ENCODE measurements at regions not wholly inside any gene's neighbourhood (a gene's known extent, or its start where the extent isn't known, plus 50 kb on each side); places are given as distances from the start of the nearest gene placed in this dataset.

DNA sequence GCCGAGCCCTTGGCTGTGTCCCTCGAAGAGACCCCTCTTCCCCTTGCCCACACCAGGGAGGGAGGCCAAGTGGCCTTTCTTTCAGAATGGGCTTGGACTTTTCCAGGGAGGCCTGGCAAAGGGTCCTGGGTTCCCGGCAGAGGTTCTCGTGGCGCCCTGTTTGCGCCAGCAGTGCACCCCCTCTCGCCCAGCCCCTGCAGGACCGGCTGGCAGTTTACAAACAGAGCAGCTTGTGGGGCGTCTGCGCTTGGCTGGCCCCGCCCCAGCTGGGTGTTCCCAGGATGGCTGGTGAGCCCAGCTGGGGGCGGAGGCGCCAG, 137.8 kb upstream of the CIBAR2 start:
- TF ChIP-seq, protein P1, sequence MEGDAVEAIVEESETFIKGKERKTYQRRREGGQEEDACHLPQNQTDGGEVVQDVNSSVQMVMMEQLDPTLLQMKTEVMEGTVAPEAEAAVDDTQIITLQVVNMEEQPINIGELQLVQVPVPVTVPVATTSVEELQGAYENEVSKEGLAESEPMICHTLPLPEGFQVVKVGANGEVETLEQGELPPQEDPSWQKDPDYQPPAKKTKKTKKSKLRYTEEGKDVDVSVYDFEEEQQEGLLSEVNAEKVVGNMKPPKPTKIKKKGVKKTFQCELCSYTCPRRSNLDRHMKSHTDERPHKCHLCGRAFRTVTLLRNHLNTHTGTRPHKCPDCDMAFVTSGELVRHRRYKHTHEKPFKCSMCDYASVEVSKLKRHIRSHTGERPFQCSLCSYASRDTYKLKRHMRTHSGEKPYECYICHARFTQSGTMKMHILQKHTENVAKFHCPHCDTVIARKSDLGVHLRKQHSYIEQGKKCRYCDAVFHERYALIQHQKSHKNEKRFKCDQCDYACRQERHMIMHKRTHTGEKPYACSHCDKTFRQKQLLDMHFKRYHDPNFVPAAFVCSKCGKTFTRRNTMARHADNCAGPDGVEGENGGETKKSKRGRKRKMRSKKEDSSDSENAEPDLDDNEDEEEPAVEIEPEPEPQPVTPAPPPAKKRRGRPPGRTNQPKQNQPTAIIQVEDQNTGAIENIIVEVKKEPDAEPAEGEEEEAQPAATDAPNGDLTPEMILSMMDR (IDR thresholded peaks at IDR 0.05; ENCODE audit: low read depth, low read length, poor library complexity, severe bottlenecking), result no peak
- no peak for TF ChIP-seq EZH2phosphoT487 (IDR thresholded peaks at IDR 0.05; ENCODE audit: borderline replicate concordance, low read length)
- H4K20me1 ChIP-seq (ENCODE audit: control insufficient read depth, insufficient read depth, low read depth, low read length), result no peaks in the 10 kb centered on the region
- no peaks in the 10 kb centered on the region for H3K27me3 ChIP-seq (ENCODE audit: control insufficient read depth, low read length)

DNA sequence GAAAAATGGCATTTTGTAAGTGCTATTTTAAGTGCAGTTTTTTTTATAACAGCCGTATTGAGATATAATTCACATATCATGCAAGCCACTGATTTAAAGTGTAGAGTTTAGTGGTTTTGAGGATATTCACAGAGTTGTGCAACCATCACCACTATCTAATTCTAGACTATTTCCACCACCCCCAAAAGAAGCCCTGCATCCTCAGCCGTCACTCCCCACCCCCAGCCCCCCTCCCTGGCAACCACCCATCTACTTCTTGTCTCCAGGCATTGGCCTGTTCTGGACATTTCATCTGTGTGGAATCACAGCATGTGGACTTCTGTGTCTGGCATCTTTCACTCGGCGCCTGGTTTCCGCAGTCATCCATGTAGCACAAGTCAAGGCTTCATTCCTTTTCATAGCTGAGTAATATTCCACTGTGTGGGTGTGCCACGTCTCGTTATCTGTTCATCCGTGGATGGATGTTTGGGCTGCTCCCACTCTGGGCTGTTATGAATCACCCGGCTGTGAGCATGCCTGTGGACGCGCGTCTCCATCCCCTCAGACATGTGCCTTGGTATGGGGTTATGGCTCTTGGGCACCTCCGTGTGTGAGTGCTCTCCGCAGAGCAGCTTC, 138.4 kb upstream of the CIBAR2 start:
- no peaks in the 10 kb centered on the region for H3K9me2 ChIP-seq (replicated peaks; ENCODE audit: control insufficient read depth, low read length)
- no peaks in the 10 kb centered on the region for H3F3A ChIP-seq (ENCODE audit: control insufficient read depth, insufficient read depth)
- TF ChIP-seq EZH2phosphoT487 (IDR thresholded peaks at IDR 0.05; ENCODE audit: borderline replicate concordance, low read length), result no peak
- TF ChIP-seq, protein P1 (IDR thresholded peaks at IDR 0.05; ENCODE audit: low read depth, low read length, poor library complexity, severe bottlenecking), result no peak
- peaks cover under 1% of the 10 kb centered on the region; the same call in 1 of the 2 replicates for H3K27me3 ChIP-seq (ENCODE audit: control insufficient read depth, low read length)
- H3K4me2 ChIP-seq (ENCODE audit: low read length), result no peak overlapping the region
- no peaks in the 10 kb centered on the region for H3K36me3 ChIP-seq (ENCODE audit: control insufficient read depth, low read length)
- H3K79me2 ChIP-seq (ENCODE audit: control insufficient read depth, low read length), result no peaks in the 10 kb centered on the region
- H3K4me1 ChIP-seq (ENCODE audit: control insufficient read depth, low read length), result no peaks in the 10 kb centered on the region
- H3K4me3 ChIP-seq (ENCODE audit: low read length), result no peak overlapping the region
- H3K27ac ChIP-seq (ENCODE audit: low read depth, low read length), result no peak overlapping the region
- no peaks in the 10 kb centered on the region for H4K20me1 ChIP-seq (ENCODE audit: control insufficient read depth, insufficient read depth, low read depth, low read length)
- no peaks in the 10 kb centered on the region for H3K9me3 ChIP-seq (ENCODE audit: control insufficient read depth, insufficient read depth, low read length)

More for the DNA sequence above, 137.8 kb upstream of the CIBAR2 start:
- no peaks in the 10 kb centered on the region for H3K9me3 ChIP-seq (ENCODE audit: control insufficient read depth, insufficient read depth, low read length)
- no peaks in the 10 kb centered on the region for H3F3A ChIP-seq (ENCODE audit: control insufficient read depth, insufficient read depth)
- H3K4me3 ChIP-seq (ENCODE audit: low read length), result no peak overlapping the region
- H3K4me2 ChIP-seq (ENCODE audit: low read length), result no peak overlapping the region
- H3K27ac ChIP-seq (ENCODE audit: low read depth, low read length), result no peak overlapping the region
- H3K79me2 ChIP-seq (ENCODE audit: control insufficient read depth, low read length), result no peaks in the 10 kb centered on the region
- H3K4me1 ChIP-seq (ENCODE audit: control insufficient read depth, low read length), result no peaks in the 10 kb centered on the region
- H3K9me2 ChIP-seq (replicated peaks; ENCODE audit: control insufficient read depth, low read length), result no peaks in the 10 kb centered on the region
- no peaks in the 10 kb centered on the region for H3K36me3 ChIP-seq (ENCODE audit: control insufficient read depth, low read length)

DNA sequence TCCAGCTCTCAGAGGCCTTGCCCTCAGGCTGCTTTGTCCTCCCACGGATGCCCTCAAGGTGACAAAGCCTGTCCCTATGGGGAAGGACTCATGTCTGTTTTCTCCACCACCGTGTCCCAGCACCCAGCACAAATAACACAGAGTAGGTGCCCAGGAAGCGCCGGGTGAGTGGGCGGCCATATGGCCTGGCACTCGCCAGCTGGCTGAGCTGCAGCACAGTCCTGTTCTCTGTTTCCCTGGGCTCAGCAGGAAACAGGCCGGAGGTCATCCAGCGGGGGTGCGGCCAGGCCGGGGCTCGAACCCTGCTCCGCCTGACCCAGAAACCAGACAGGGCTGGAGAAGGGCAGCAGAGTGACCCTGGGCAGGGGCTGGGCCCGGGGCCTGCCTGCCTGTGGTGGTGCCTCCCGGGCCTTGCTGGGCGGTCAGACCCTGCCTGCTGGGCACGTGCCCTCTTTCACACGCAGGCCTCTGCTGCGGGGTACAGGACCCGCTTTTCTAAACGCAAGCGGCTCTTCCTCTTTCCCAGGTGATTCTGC, 139.0 kb upstream of the CIBAR2 start:
- H3K4me3 ChIP-seq (ENCODE audit: low read length), result no peak overlapping the region
- peaks cover 4% of the 10 kb centered on the region; the same call in 1 of the 2 replicates for H3K27me3 ChIP-seq (ENCODE audit: control insufficient read depth, low read length)
- no peaks in the 10 kb centered on the region for H4K20me1 ChIP-seq (ENCODE audit: control insufficient read depth, insufficient read depth, low read depth, low read length)
- no peaks in the 10 kb centered on the region for H3K36me3 ChIP-seq (ENCODE audit: control insufficient read depth, low read length)
- H3K4me2 ChIP-seq (ENCODE audit: low read length), result no peak overlapping the region
- no peak overlapping the region for H3K27ac ChIP-seq (ENCODE audit: low read depth, low read length)
- no peaks in the 10 kb centered on the region for H3F3A ChIP-seq (ENCODE audit: control insufficient read depth, insufficient read depth)
- H3K79me2 ChIP-seq (ENCODE audit: control insufficient read depth, low read length), result no peaks in the 10 kb centered on the region
- no peak for TF ChIP-seq EZH2phosphoT487 (IDR thresholded peaks at IDR 0.05; ENCODE audit: borderline replicate concordance, low read length)
- TF ChIP-seq, protein P1 (IDR thresholded peaks at IDR 0.05; ENCODE audit: low read depth, low read length, poor library complexity, severe bottlenecking), result no peak
- no peaks in the 10 kb centered on the region for H3K9me2 ChIP-seq (replicated peaks; ENCODE audit: control insufficient read depth, low read length)
- no peaks in the 10 kb centered on the region for H3K9me3 ChIP-seq (ENCODE audit: control insufficient read depth, insufficient read depth, low read length)
- no peaks in the 10 kb centered on the region for H3K4me1 ChIP-seq (ENCODE audit: control insufficient read depth, low read length)
